Chondrocyte (in vitro differentiated cells): ENCODE measurements at regions not wholly inside any gene's neighbourhood (a gene's known extent, or its start where the extent isn't known, plus 50 kb on each side); places are given as distances from the start of the nearest gene placed in this dataset.

Experiments used
- DNase-seq: peaks from one replicate; pipeline ENCODE4 v3.0.0; 2021; ENCODE audit warnings: mixed read lengths, low spot score
- H3K27ac Mint-ChIP-seq: one replicate; pipeline ENCODE4 v1.8.0; 2021; ENCODE audit warnings: mild to moderate bottlenecking, moderate library complexity, mixed read lengths; ENCODE audit not compliant: unreplicated experiment
- H3K27me3 Mint-ChIP-seq: 2 replicates; pipeline ENCODE4 v1.8.0; 2021; ENCODE audit warnings: low read depth, mixed read lengths
- H3K36me3 Mint-ChIP-seq: 2 replicates; pipeline ENCODE4 v1.8.0; 2021; ENCODE audit warnings: low read depth, mixed read lengths
- H3K4me1 Mint-ChIP-seq: 2 replicates; pipeline ENCODE4 v1.8.0; 2021; ENCODE audit warnings: low read depth, mild to moderate bottlenecking, mixed read lengths
- H3K4me3 Mint-ChIP-seq: one replicate; pipeline ENCODE4 v1.8.0; 2021; ENCODE audit warnings: mild to moderate bottlenecking, moderate library complexity, mixed read lengths; ENCODE audit not compliant: unreplicated experiment
- H3K9me3 Mint-ChIP-seq: 2 replicates; pipeline ENCODE4 v1.8.0; 2021; ENCODE audit warnings: low read depth, mixed read lengths
- CTCF ChIP-seq: fragments of 200-600 bp; sonication (generic); IDR thresholded peaks from 2 replicates; pipeline ENCODE4 v1.5.0; 2021; ENCODE audit warnings: antibody characterized with exemption, mild to moderate bottlenecking, moderate library complexity

- Mint-ChIP-seq H3K27me3 (peaks cover 14% of the 10 kb centered on the region), H3K27ac (no peak overlapping the region), H3K9me3 (no peaks in the 10 kb centered on the region), H3K36me3 (no peaks in the 10 kb centered on the region), H3K4me1 (no peaks in the 10 kb centered on the region), H3K4me3 (no peak overlapping the region)
- DNase-seq, result no peak
- TF ChIP-seq CTCF, result no peak
Observed at GRCh38 chr20:24808616-24809015, 140.5 kb upstream of the CST7 start.

- Mint-ChIP-seq H3K27ac (no peak overlapping the region), H3K36me3 (no peaks in the 10 kb centered on the region), H3K27me3 (peaks cover 17% of the 10 kb centered on the region), H3K9me3 (no peaks in the 10 kb centered on the region), H3K4me1 (no peaks in the 10 kb centered on the region), H3K4me3 (no peak overlapping the region)
- DNase-seq, result peak; percentile 59
- no peak for TF ChIP-seq CTCF
Observed at GRCh38 chr20:24809606-24810005, 139.5 kb upstream of the CST7 start.

GRCh38 chr20:24810676-24811407 lies 138.2 kb upstream of the CST7 start:
- TF ChIP-seq CTCF, result no peak
- DNase-seq, result peak; percentile 42
- H3K4me3 Mint-ChIP-seq, result no peak overlapping the region
- no peaks in the 10 kb centered on the region for H3K4me1 Mint-ChIP-seq
- no peaks in the 10 kb centered on the region for H3K36me3 Mint-ChIP-seq
- H3K27me3 Mint-ChIP-seq, result peaks cover 20% of the 10 kb centered on the region
- H3K9me3 Mint-ChIP-seq, result no peaks in the 10 kb centered on the region
- no peak overlapping the region for H3K27ac Mint-ChIP-seq

- Mint-ChIP-seq H3K27me3 (peaks cover 25% of the 10 kb centered on the region), H3K36me3 (no peaks in the 10 kb centered on the region), H3K27ac (no peak overlapping the region), H3K4me1 (no peaks in the 10 kb centered on the region), H3K4me3 (no peak overlapping the region), H3K9me3 (no peaks in the 10 kb centered on the region)
- no peak for TF ChIP-seq CTCF
- peak; percentile 44 for DNase-seq
Observed at GRCh38 chr20:24812373-24812772, 136.7 kb upstream of the CST7 start.

GRCh38 chr20:24813080-24813479 lies 136.0 kb upstream of the CST7 start:
- Mint-ChIP-seq H3K27me3 (peaks cover 24% of the 10 kb centered on the region), H3K36me3 (no peaks in the 10 kb centered on the region), H3K4me1 (no peaks in the 10 kb centered on the region), H3K9me3 (no peaks in the 10 kb centered on the region), H3K27ac (no peak overlapping the region), H3K4me3 (no peak overlapping the region)
- peak; percentile 55 for DNase-seq
- no peak for TF ChIP-seq CTCF
